IMR-90 (cell line): ENCODE measurements at regions not wholly inside any gene's neighbourhood (a gene's known extent, or its start where the extent isn't known, plus 50 kb on each side); places are given as distances from the start of the nearest gene placed in this dataset.

Experiments used
- ATAC-seq: fragments of 200-7000 bp; cut with Tn5 transposase; 2 replicates; pipeline ENCODE4 v1.9.1; 2020; ENCODE audit warnings: low read depth, mild to moderate bottlenecking, moderate library complexity
- BruUV-seq: library from RNA; stranded (reverse); fragments of 400-500 nt; replicated peaks from 2 replicates; lab custom pipeline; 2021; lab: Mats Ljungman, UMichigan
- CTCF ChIA-PET: fragments of 300-600 bp; formaldehyde crosslinking; extraction: SDS; loops from one replicate; lab custom pipeline; 2021; ENCODE audit warnings: antibody characterized with exemption; lab: Yijun Ruan, JAX
- POLR2A ChIA-PET: fragments of 300-600 bp; sonication (Branson Sonifier 250); formaldehyde crosslinking; loops from one replicate; lab custom pipeline; 2022; ENCODE audit warnings: antibody characterized with exemption; ENCODE audit not compliant: unreplicated experiment; lab: Charles Lee
- DNase-seq: peaks from one replicate; pipeline ENCODE4 v3.0.0; 2013
- H2AFZ ChIP-seq: replicated peaks from 2 replicates; pipeline ENCODE3; 2013; ENCODE audit warnings: low read length, mild to moderate bottlenecking; ENCODE audit not compliant: poor library complexity
- H2AK5ac ChIP-seq: 2 replicates; pipeline ENCODE4 v1.6.1; 2013; ENCODE audit warnings: low read depth, low read length, inconsistent platforms
- H2AK9ac ChIP-seq: replicated peaks from 2 replicates; pipeline ENCODE3; 2013; ENCODE audit warnings: mild to moderate bottlenecking, low read depth, low read length, moderate library complexity; ENCODE audit not compliant: poor library complexity
- H2BK120ac ChIP-seq: 2 replicates; pipeline ENCODE4 v1.6.1; 2013; ENCODE audit warnings: low read depth, low read length, inconsistent platforms
- H2BK15ac ChIP-seq: 3 replicates; pipeline ENCODE4 v1.6.1; 2013; ENCODE audit warnings: low read depth, low read length, inconsistent platforms
- H2BK20ac ChIP-seq: 2 replicates; pipeline ENCODE4 v1.6.1; 2013; ENCODE audit warnings: low read depth, mild to moderate bottlenecking, inconsistent platforms, low read length, moderate library complexity
- H2BK5ac ChIP-seq: 2 replicates; pipeline ENCODE4 v1.6.1; 2013; ENCODE audit warnings: mild to moderate bottlenecking, low read depth, low read length, inconsistent platforms; ENCODE audit not compliant: poor library complexity, severe bottlenecking
- H3K14ac ChIP-seq: replicated peaks from 2 replicates; pipeline ENCODE4 v1.6.1; 2013; ENCODE audit warnings: low read depth, low read length, inconsistent platforms
- H3K18ac ChIP-seq: 2 replicates; pipeline ENCODE4 v1.6.1; 2013; ENCODE audit warnings: low read depth, low read length, control low read depth
- H3K23ac ChIP-seq: 2 replicates; pipeline ENCODE4 v1.6.1; 2013; ENCODE audit warnings: low read depth, low read length, inconsistent platforms
- H3K27ac ChIP-seq: 2 replicates; pipeline ENCODE4 v1.5.1; 2013; ENCODE audit warnings: mild to moderate bottlenecking, control low read depth, low read length; ENCODE audit not compliant: insufficient read depth
- H3K27me3 ChIP-seq: 2 replicates; pipeline ENCODE4 v1.6.1; 2013; ENCODE audit warnings: low read length; ENCODE audit not compliant: control insufficient read depth, insufficient read depth
- H3K36me3 ChIP-seq: 2 replicates; pipeline ENCODE4 v1.6.1; 2013; ENCODE audit warnings: low read length, mixed read lengths; ENCODE audit not compliant: control insufficient read depth, insufficient read depth
- H3K4ac ChIP-seq: 2 replicates; pipeline ENCODE4 v1.6.1; 2013; ENCODE audit warnings: low read depth, low read length, inconsistent platforms
- H3K4me1 ChIP-seq: 2 replicates; pipeline ENCODE4 v1.6.1; 2013; ENCODE audit warnings: low read length, mixed read lengths; ENCODE audit not compliant: control insufficient read depth, insufficient read depth
- H3K4me2 ChIP-seq: 2 replicates; pipeline ENCODE4 v1.6.1; 2013; ENCODE audit warnings: low read depth, mild to moderate bottlenecking, control low read depth, low read length, moderate library complexity
- H3K4me3 ChIP-seq: 2 replicates; pipeline ENCODE4 v1.5.1; 2013; ENCODE audit warnings: low read depth, mild to moderate bottlenecking, control low read depth, low read length, moderate library complexity; ENCODE audit not compliant: insufficient read depth
- H3K56ac ChIP-seq: 2 replicates; pipeline ENCODE4 v1.6.1; 2013; ENCODE audit warnings: low read length, inconsistent platforms; ENCODE audit not compliant: insufficient read depth; ENCODE audit errors: extremely low read depth
- H3K79me1 ChIP-seq, 2 experiments: 2 replicates each; pipeline ENCODE4 v1.6.1; 2013; ENCODE audit warnings: low read length in 2 of 2, inconsistent platforms in 1 of 2, low read depth in 1 of 2
- H3K9ac ChIP-seq: 2 replicates; pipeline ENCODE4 v1.6.1; 2013; ENCODE audit warnings: low read depth, low read length, control low read depth
- H3K9me1 ChIP-seq: 2 replicates; pipeline ENCODE4 v1.6.1; 2013; ENCODE audit warnings: low read length, inconsistent platforms; ENCODE audit not compliant: insufficient read depth
- H3K9me3 ChIP-seq: 2 replicates; pipeline ENCODE4 v1.6.1; 2013; ENCODE audit warnings: low read length; ENCODE audit not compliant: control insufficient read depth, insufficient read depth
- H4K20me1 ChIP-seq: 2 replicates; pipeline ENCODE4 v1.6.1; 2013; ENCODE audit warnings: low read length, inconsistent platforms; ENCODE audit not compliant: insufficient read depth
- H4K5ac ChIP-seq: 2 replicates; pipeline ENCODE4 v1.6.1; 2013; ENCODE audit warnings: mild to moderate bottlenecking, low read depth, low read length, control low read depth
- H4K8ac ChIP-seq, 2 experiments: 2 replicates each; pipeline ENCODE4 v1.6.1; 2013; ENCODE audit warnings: low read depth in 2 of 2, low read length in 2 of 2, control low read depth in 1 of 2, inconsistent platforms in 1 of 2
- H4K91ac ChIP-seq: 2 replicates; pipeline ENCODE4 v1.6.1; 2013; ENCODE audit warnings: low read depth, low read length, inconsistent platforms; ENCODE audit not compliant: insufficient read depth
- BHLHE40 ChIP-seq: fragments of 150-350 bp; IDR thresholded peaks from 2 replicates; pipeline ENCODE4 v1.6.1; 2016; ENCODE audit warnings: mild to moderate bottlenecking, low read depth, low read length
- MAFK ChIP-seq: IDR thresholded peaks from 2 replicates; pipeline ENCODE4 v1.6.1; 2012; ENCODE audit warnings: low read depth, low read length, improper control_type of control experiment
- RCOR1 ChIP-seq: IDR thresholded peaks from 2 replicates; pipeline ENCODE4 v1.6.1; 2012; ENCODE audit warnings: mild to moderate bottlenecking, low read length, improper control_type of control experiment; ENCODE audit not compliant: insufficient replicate concordance
- WGBS, 2 experiments: methylation state at CpG; one replicate each; pipeline versions ENCODE4 v1.1.5 to v1.1.7; 2013; ENCODE audit warnings: missing lambda C conversion rate in 2 of 2; ENCODE audit not compliant: insufficient read length in 1 of 2; ENCODE audit errors: extremely low coverage in 2 of 2; 5-methylcytosine and 5-hydroxymethylcytosine counted together
- dilution Hi-C: fragments of 300-500 bp; cut with HindIII; formaldehyde crosslinking; loops from one replicate; pipeline ENCODE4 v1.14.3; 2018; ENCODE audit warnings: low sequenced_read_pairs; ENCODE audit not compliant: unreplicated experiment
- in situ Hi-C: fragments of 300-500 bp; cut with MboI; formaldehyde crosslinking; loops from 3 replicates; pipeline ENCODE4 v1.14.3; 2019; ENCODE audit warnings: low sequenced_read_pairs, inconsistent platforms, mixed read lengths
- intact Hi-C: fragments of 100-400 bp; cut with micrococcal nuclease; formaldehyde crosslinking; loops from 2 replicates; pipeline ENCODE4 v1.10.0; 2022

- H2BK120ac ChIP-seq, result no peak overlapping the region
- no peak overlapping the region for H2AK5ac ChIP-seq
- no peak for ATAC-seq
- ChIA-PET POLR2A (no interaction called here), CTCF (no interaction called here)
- no peak overlapping the region for H3K4me3 ChIP-seq
- dilution Hi-C loops (no loop called here), in situ Hi-C loops (no loop called here), intact Hi-C loops (no loop called here)
- no peaks in the 10 kb centered on the region for H3K9me1 ChIP-seq
- H3K9me3 ChIP-seq, result peaks cover 16% of the 10 kb centered on the region
- no peak overlapping the region for H3K4ac ChIP-seq
- H2BK5ac ChIP-seq, result no peak overlapping the region
- no peak overlapping the region for H3K9ac ChIP-seq
- no peak overlapping the region for H2BK15ac ChIP-seq
- H2AFZ ChIP-seq, result no peak overlapping the region
- H3K18ac ChIP-seq, result no peak overlapping the region
- BruUV-seq, result no TSS peak
- no peak overlapping the region for H4K8ac ChIP-seq
- 0 out of 2 replicates have a peak, but pooled peaks have one; percentile 32 for TF ChIP-seq MAFK
- TF ChIP-seq RCOR1, result no peak
- no peak for TF ChIP-seq BHLHE40
- no peak overlapping the region for H3K27ac ChIP-seq
- no CpG with 5 or more reads among the region's 1 CpG for WGBS, 2 experiments
- H4K91ac ChIP-seq, result no peak overlapping the region
- no peak overlapping the region for H3K4me2 ChIP-seq
- no peak for DNase-seq
- H3K27me3 ChIP-seq, result no peaks in the 10 kb centered on the region
- no peak overlapping the region for H4K5ac ChIP-seq
- no peak overlapping the region for H2AK9ac ChIP-seq
- no peaks in the 10 kb centered on the region for H3K36me3 ChIP-seq
- no peak overlapping the region for H3K14ac ChIP-seq
- no peaks in the 10 kb centered on the region for H3K79me1 ChIP-seq
- H3K4me1 ChIP-seq, result no peaks in the 10 kb centered on the region
- no peaks in the 10 kb centered on the region for H4K20me1 ChIP-seq
- H3K56ac ChIP-seq, result no peak overlapping the region
- no peak overlapping the region for H2BK20ac ChIP-seq
- H3K23ac ChIP-seq, result no peak overlapping the region
Observed at GRCh38 chr12:73262788-73263381, 990.7 kb downstream of the TRHDE start.
